Stimulated activated CD4-positive, alpha-beta T cell treated with anti-CD3 and anti-CD28 coated beads, TNF-alpha, amount 100 ng/mL, for 1 hour (primary cell): ENCODE measurements at regions not wholly inside any gene's neighbourhood (a gene's known extent, or its start where the extent isn't known, plus 50 kb on each side); places are given as distances from the start of the nearest gene placed in this dataset.
"Not testable (repeated sequence)": the region's sequence is repeated elsewhere in the genome, so short reads cannot be mapped to it uniquely, and the experiment has no call there.

Source experiments
- DNase-seq, 3 donors: peaks; one replicate each; pipeline ENCODE4 v3.0.0-alpha.2; 2020; ENCODE audit warnings: low read depth in 3 of 3, low spot score in 1 of 3

GRCh38 chr2:236370847-236371409, 106.7 kb upstream of the ASB18 start:
- DNase-seq: no peak

- no peak for DNase-seq
Observed at GRCh38 chr2:236375973-236376476, 111.8 kb upstream of the ASB18 start.

GRCh38 chr2:236376566-236377244, 112.5 kb upstream of the ASB18 start:
- DNase-seq: no peak

- DNase-seq: no peak
Observed at GRCh38 chr2:236380051-236380612, 115.9 kb upstream of the ASB18 start.

GRCh38 chr2:236381253-236381652, 117.0 kb upstream of the ASB18 start:
- not testable (repeated sequence) for DNase-seq

- not testable (repeated sequence) for DNase-seq
Observed at GRCh38 chr2:236389284-236390216, 125.3 kb upstream of the ASB18 start.

- DNase-seq: no peak
Observed at GRCh38 chr2:236393101-236393500, 128.9 kb upstream of the ASB18 start.

GRCh38 chr2:236393581-236393980, 129.4 kb upstream of the ASB18 start:
- no peak for DNase-seq

GRCh38 chr2:236394571-236394970, 130.4 kb upstream of the ASB18 start:
- DNase-seq: no peak

GRCh38 chr2:236395067-236395466, 130.9 kb upstream of the ASB18 start:
- DNase-seq: no peak

- DNase-seq: no peak
Observed at GRCh38 chr2:236396818-236397350, 132.7 kb upstream of the ASB18 start.

- DNase-seq: no peak
Observed at GRCh38 chr2:236397681-236398080, 133.5 kb upstream of the ASB18 start.

GRCh38 chr2:236399409-236399808, 135.2 kb upstream of the ASB18 start:
- DNase-seq: no peak

- DNase-seq: no peak
Observed at GRCh38 chr2:236400046-236400574, 135.9 kb upstream of the ASB18 start.

GRCh38 chr2:236400594-236401360, 136.6 kb upstream of the ASB18 start:
- DNase-seq: no peak

GRCh38 chr2:236402033-236402790, 138.0 kb upstream of the ASB18 start:
- DNase-seq: no peak

- no peak for DNase-seq
Observed at GRCh38 chr2:236403125-236403524, 138.9 kb upstream of the ASB18 start.

- DNase-seq: no peak
Observed at GRCh38 chr2:236403811-236404210, 139.6 kb upstream of the ASB18 start.

- DNase-seq: no peak
Observed at GRCh38 chr2:236404346-236404745, 140.1 kb upstream of the ASB18 start.
